DOHH2 (cell line): ENCODE measurements at regions not wholly inside any gene's neighbourhood (a gene's known extent, or its start where the extent isn't known, plus 50 kb on each side); places are given as distances from the start of the nearest gene placed in this dataset.

Experiments used
- H3F3A ChIP-seq: fragments of 200-600 bp; sonication (generic), shearing (Covaris generic); 2 replicates; pipeline ENCODE4 v1.6.0; 2016; ENCODE audit warnings: antibody characterized with exemption, mild to moderate bottlenecking; ENCODE audit not compliant: control insufficient read depth, insufficient read depth
- H3K27ac ChIP-seq: fragments of 200-600 bp; sonication (generic); 2 replicates; pipeline ENCODE4 v1.5.1; 2014; ENCODE audit warnings: low read depth, mild to moderate bottlenecking, low read length, moderate library complexity
- H3K27me3 ChIP-seq: fragments of 200-600 bp; sonication (generic); 2 replicates; pipeline ENCODE4 v1.6.1; 2014; ENCODE audit warnings: mild to moderate bottlenecking, low read length, mixed read lengths; ENCODE audit not compliant: control insufficient read depth
- H3K36me3 ChIP-seq: fragments of 200-600 bp; sonication (generic); 2 replicates; pipeline ENCODE4 v1.6.1; 2014; ENCODE audit warnings: mild to moderate bottlenecking, low read length, moderate library complexity, mixed read lengths; ENCODE audit not compliant: control insufficient read depth
- H3K4me1 ChIP-seq: fragments of 200-600 bp; sonication (generic); 2 replicates; pipeline ENCODE4 v1.6.1; 2014; ENCODE audit warnings: mild to moderate bottlenecking, low read length, mixed read lengths; ENCODE audit not compliant: control insufficient read depth
- H3K4me2 ChIP-seq: fragments of 200-600 bp; sonication (generic); 2 replicates; pipeline ENCODE4 v1.6.0; 2014; ENCODE audit warnings: mild to moderate bottlenecking, low read length, moderate library complexity
- H3K4me3 ChIP-seq: fragments of 200-600 bp; sonication (generic); 2 replicates; pipeline ENCODE4 v1.5.1; 2014; ENCODE audit warnings: mild to moderate bottlenecking, low read length, mixed read lengths
- H3K79me2 ChIP-seq: fragments of 200-600 bp; sonication (generic); 2 replicates; pipeline ENCODE4 v1.6.1; 2014; ENCODE audit warnings: mild to moderate bottlenecking, low read length, mixed read lengths; ENCODE audit not compliant: control insufficient read depth
- H3K9me2 ChIP-seq: fragments of 200-600 bp; sonication (generic); replicated peaks from 2 replicates; pipeline ENCODE4 v1.6.1; 2014; ENCODE audit warnings: mild to moderate bottlenecking, low read length, mixed read lengths; ENCODE audit not compliant: control insufficient read depth
- H3K9me3 ChIP-seq: fragments of 200-600 bp; sonication (generic); 2 replicates; pipeline ENCODE4 v1.6.1; 2014; ENCODE audit warnings: antibody characterized with exemption, low read length, mixed read lengths; ENCODE audit not compliant: control insufficient read depth, insufficient read depth
- H4K20me1 ChIP-seq: fragments of 200-600 bp; sonication (generic); 2 replicates; pipeline ENCODE4 v1.6.0; 2014; ENCODE audit warnings: low read depth, mild to moderate bottlenecking, antibody characterized with exemption, low read length, moderate library complexity; ENCODE audit not compliant: control insufficient read depth, insufficient read depth
- EZH2phosphoT487 ChIP-seq: fragments of 200-600 bp; sonication (generic); IDR thresholded peaks from 2 replicates; pipeline ENCODE4 v1.6.1; 2017; ENCODE audit warnings: borderline replicate concordance, mild to moderate bottlenecking, antibody characterized with exemption, low read length, moderate library complexity, mixed read lengths
- TF ChIP-seq, protein P1 (sequence below): fragments of 200-600 bp; sonication (generic); IDR thresholded peaks from one replicate; pipeline ENCODE4 v1.5.1; 2014; ENCODE audit warnings: antibody characterized with exemption, mild to moderate bottlenecking, low read depth, low read length; ENCODE audit not compliant: poor library complexity, severe bottlenecking

DNA sequence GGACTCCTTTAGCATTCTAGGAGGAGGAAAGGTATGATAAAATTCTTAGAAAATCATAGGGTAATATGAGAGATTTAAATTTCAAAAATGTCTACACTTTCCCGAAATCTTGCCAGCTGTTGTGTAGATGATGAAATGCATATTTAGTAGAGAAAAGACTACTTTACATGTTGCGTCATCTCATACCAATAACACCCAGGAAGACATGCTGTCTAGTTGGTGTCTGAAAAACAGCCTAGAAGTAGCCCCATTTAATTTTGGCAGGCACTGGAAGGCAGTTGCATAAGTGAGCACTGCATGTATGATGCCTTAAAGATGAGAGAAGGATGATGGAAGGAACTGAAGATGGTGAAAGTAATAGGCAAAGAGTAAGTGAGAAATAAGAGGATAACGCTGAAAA lies 310.5 kb upstream of the TPM1 start:
- no peaks in the 10 kb centered on the region for H4K20me1 ChIP-seq
- no peaks in the 10 kb centered on the region for H3K4me1 ChIP-seq
- TF ChIP-seq, protein P1, sequence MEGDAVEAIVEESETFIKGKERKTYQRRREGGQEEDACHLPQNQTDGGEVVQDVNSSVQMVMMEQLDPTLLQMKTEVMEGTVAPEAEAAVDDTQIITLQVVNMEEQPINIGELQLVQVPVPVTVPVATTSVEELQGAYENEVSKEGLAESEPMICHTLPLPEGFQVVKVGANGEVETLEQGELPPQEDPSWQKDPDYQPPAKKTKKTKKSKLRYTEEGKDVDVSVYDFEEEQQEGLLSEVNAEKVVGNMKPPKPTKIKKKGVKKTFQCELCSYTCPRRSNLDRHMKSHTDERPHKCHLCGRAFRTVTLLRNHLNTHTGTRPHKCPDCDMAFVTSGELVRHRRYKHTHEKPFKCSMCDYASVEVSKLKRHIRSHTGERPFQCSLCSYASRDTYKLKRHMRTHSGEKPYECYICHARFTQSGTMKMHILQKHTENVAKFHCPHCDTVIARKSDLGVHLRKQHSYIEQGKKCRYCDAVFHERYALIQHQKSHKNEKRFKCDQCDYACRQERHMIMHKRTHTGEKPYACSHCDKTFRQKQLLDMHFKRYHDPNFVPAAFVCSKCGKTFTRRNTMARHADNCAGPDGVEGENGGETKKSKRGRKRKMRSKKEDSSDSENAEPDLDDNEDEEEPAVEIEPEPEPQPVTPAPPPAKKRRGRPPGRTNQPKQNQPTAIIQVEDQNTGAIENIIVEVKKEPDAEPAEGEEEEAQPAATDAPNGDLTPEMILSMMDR, result no peak
- no peak for TF ChIP-seq EZH2phosphoT487
- H3K79me2 ChIP-seq, result no peaks in the 10 kb centered on the region
- H3F3A ChIP-seq, result no peaks in the 10 kb centered on the region
- H3K36me3 ChIP-seq, result no peaks in the 10 kb centered on the region
- no peak overlapping the region for H3K4me2 ChIP-seq
- no peaks in the 10 kb centered on the region for H3K9me3 ChIP-seq
- H3K27ac ChIP-seq, result no peak overlapping the region
- H3K4me3 ChIP-seq, result no peak overlapping the region
- H3K9me2 ChIP-seq, result no peaks in the 10 kb centered on the region
- H3K27me3 ChIP-seq, result 0 out of 2 replicates have a peak, but pooled peaks cover 3% of the 10 kb centered on the region

DNA sequence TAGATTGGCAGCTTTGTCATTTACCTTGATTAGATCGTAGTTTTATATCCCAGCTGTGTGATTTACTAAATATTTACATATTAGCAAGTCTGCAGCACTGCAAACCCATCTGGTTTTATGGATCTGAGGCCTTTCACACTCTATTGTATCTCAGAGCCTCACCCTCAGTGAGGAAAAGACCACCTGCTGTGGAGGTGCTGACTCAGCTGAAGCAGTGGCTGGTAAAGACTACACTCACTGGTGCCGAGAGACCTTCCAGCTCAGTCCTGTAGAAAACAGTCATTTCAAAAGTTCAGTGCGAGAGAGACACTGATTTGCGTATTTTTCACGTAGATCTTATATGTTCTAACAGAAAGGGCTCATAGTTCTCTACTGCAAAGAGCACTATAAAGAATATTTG lies 307.8 kb upstream of the TPM1 start:
- Histone ChIP-seq H3K79me2 (no peaks in the 10 kb centered on the region), H3K27me3 (0 out of 2 replicates have a peak, but pooled peaks cover 3% of the 10 kb centered on the region), H3K4me3 (no peak overlapping the region), H3K27ac (no peak overlapping the region), H3K9me2 (no peaks in the 10 kb centered on the region), H3K36me3 (no peaks in the 10 kb centered on the region), H4K20me1 (no peaks in the 10 kb centered on the region), H3K9me3 (no peaks in the 10 kb centered on the region), H3K4me2 (no peak overlapping the region), H3K4me1 (no peaks in the 10 kb centered on the region), H3F3A (no peaks in the 10 kb centered on the region)
- TF ChIP-seq, protein P1, result no peak
- TF ChIP-seq EZH2phosphoT487, result no peak

DNA sequence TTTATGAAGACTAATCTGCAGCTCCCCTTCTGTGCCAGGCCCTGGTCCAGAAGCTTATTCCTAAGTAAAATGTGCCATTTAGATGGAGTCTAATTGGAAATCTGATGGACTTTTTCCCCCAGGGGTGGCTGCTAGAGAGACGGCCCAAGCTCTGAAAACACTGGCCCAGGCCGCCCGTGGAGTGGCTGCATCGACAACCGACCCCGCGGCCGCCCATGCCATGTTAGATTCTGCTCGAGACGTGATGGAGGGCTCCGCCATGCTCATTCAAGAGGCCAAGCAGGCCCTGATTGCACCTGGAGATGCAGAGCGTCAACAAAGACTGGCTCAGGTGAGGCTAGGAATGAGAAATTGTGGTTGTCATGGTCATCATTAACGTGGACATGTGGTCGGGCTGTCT lies 305.8 kb upstream of the TPM1 start:
- Histone ChIP-seq H3K4me3 (no peak overlapping the region), H3K4me2 (no peak overlapping the region), H4K20me1 (no peaks in the 10 kb centered on the region), H3K27ac (no peak overlapping the region), H3K4me1 (no peaks in the 10 kb centered on the region), H3K36me3 (no peaks in the 10 kb centered on the region), H3K27me3 (0 out of 2 replicates have a peak, but pooled peaks cover 3% of the 10 kb centered on the region), H3K9me3 (no peaks in the 10 kb centered on the region), H3F3A (no peaks in the 10 kb centered on the region), H3K9me2 (no peaks in the 10 kb centered on the region), H3K79me2 (no peaks in the 10 kb centered on the region)
- no peak for TF ChIP-seq EZH2phosphoT487
- TF ChIP-seq, protein P1, result no peak

DNA sequence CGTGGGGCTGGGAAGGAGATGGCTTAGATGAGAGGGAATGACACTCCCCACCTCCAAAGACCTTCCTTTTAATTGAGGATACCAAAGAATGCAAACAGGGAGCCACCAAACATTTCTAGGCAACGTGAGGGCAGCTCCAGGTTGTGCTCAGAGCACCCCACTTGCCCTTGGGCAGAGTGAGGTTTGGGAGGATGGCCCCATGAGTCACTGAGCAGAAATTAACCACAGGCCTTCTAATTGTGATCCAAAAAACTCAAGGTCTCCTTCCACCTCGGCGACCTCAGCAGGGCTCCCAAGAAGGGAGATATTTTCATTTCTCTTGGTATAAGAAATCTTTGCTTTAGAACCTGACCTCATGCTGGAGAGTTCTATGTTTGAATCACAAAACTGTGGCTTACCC lies 305.0 kb upstream of the TPM1 start:
- Histone ChIP-seq H3K4me3 (no peak overlapping the region), H3K4me1 (peaks cover 3% of the 10 kb centered on the region; the same call in 1 of the 2 replicates), H3F3A (no peaks in the 10 kb centered on the region), H3K27me3 (no peaks in the 10 kb centered on the region), H3K36me3 (no peaks in the 10 kb centered on the region), H3K27ac (no peak overlapping the region), H3K9me2 (no peaks in the 10 kb centered on the region), H3K4me2 (no peak overlapping the region), H3K9me3 (no peaks in the 10 kb centered on the region), H3K79me2 (no peaks in the 10 kb centered on the region), H4K20me1 (no peaks in the 10 kb centered on the region)
- TF ChIP-seq, protein P1, result no peak
- no peak for TF ChIP-seq EZH2phosphoT487
